NCI-H2107 treated with DMSO at 0.1 percent for 48 hours (cell line): ENCODE measurements at regions not wholly inside any gene's neighbourhood (a gene's known extent, or its start where the extent isn't known, plus 50 kb on each side); places are given as distances from the start of the nearest gene placed in this dataset.
"Not testable (repeated sequence)": the region's sequence is repeated elsewhere in the genome, so short reads cannot be mapped to it uniquely, and the experiment has no call there.

Experiments
- DNase-seq: peaks from one replicate; lab custom pipeline; 2025; ENCODE audit not compliant: unreplicated experiment; lab: John Stamatoyannopoulos, UW

DNA sequence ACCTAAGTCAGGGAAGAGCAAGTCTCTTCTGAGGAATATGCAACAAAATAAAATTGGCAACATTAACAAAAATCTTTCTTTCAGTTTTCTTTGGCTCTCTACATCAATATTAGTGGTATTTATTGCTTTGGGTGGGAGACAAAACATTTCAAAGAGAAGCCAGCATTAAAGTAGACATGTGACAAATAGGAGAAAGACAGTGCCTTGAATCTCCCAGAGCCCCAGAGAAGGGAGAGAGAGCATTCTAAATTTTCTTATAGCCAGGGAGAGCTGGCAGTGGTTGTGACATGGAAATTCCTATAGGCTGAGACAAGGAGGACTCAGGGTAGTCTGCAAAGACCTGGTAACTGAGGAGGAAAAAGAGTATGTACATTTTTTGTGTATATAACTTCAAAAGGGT, 79.4 kb upstream of the NREP start:
- no peak for DNase-seq

DNA sequence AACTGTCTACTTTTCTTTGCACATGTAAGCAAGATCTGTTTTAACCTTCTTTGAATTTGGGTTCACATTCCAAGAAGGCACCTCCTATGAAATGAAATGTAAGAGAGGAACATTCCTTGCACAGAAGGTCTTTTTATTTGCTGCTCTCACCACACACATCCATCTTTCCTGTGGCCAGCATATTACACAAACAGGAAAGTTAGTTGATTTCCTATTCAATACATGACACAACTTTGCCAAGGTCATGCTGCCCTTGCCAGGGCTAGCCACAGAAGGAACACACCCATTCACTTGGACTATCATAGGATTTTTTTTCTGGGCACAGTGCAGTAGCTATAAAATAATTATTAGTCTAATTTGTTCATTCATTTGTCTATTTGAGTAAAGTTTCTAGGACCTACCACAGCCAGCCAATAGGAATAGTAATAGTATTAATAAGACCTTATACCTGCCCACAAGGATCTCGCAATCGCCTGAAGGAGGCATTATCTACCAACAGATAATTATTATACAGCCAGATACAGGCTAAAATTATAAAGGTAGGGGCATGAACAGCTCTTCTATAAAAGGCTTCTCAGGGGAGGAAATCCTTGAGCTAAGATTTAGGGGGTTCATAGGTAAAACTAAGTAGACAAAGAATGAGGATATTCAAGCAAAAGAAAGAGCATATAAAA, 78.1 kb upstream of the NREP start:
- DNase-seq: no peak

DNA sequence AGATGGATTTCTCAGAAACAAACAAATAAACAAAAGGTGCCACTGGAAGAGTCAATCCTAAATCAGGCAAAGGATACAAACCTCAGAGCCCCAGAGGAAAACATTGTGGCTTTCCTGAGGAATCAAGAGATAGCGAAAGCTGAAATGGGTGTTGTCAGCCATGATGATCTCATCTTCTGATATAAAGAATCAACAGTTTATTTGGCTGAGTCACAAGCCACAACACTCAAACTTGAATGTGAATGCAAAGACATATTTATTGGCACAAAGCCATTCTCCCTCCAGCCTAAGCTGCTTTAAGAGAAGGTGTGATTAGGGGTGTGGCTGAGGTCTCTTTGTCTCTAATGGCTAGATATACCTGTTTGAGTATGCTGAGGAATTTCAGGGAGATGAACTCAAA, 73.3 kb upstream of the NREP start:
- DNase-seq: peak; percentile 15

- no peak for DNase-seq
These were observed 72.7 kb upstream of the NREP start for GRCh38 chr5:111829701-111830100.

DNA sequence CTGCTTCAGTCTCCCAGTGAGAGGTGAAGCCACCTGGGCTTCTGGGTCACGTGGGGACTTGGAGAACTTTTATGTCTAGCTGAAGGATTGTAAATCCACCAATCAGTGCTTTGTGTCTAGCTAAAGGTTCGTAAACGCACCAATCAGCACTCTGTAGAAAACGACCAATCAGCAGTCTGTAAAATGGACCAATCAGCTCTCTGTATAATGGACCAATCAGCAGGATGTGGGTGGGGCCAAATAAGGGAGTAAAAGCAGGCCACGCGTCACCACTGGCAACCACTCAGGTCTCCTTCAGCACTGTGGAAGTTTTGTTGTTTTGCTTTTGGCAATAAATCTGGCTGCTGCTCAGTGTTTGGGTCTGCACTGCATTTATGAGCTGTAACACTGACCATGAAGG, 69.1 kb upstream of the NREP start:
- DNase-seq: no peak

DNA sequence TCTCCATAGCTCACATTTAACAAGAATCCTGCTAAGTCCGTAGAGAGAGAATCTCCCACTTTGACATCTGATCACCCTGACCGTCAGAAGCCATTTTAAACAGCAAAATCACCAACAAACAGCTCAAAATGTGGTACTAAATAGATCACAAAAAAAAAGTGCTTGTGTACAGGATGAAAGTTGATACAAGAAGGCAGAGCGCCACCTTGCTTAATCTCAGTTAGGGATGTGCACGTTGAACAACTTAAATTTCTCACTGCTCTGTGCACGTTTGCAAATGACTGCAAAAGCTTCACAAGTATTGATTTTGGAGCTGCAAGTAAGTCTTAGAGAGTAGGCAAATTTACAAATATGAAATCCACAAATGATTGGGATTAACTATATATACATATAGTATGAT, 63.1 kb upstream of the NREP start:
- DNase-seq: no peak

DNA sequence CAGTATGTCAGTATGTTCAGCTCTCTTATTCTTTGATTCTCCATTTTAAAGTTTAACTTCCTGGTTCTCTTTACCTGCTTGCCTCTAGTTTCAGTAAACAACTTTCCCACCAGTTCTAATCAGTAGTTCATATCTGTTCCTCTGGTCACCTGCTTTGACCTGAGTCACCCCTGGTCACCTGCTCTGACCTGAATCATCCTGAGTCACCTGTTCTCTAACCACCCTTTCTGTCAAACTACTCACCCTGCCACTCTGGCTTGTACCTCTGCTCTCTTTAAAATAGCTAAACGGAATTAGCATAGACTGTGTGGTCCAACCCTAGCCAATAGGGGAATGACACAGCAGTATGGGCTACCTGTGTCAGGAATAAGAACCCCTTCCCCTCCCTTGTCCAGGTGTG, 62.0 kb upstream of the NREP start:
- not testable (repeated sequence) for DNase-seq

- DNase-seq: no peak
These were observed 56.5 kb upstream of the NREP start for GRCh38 chr5:111813537-111813936.

DNA sequence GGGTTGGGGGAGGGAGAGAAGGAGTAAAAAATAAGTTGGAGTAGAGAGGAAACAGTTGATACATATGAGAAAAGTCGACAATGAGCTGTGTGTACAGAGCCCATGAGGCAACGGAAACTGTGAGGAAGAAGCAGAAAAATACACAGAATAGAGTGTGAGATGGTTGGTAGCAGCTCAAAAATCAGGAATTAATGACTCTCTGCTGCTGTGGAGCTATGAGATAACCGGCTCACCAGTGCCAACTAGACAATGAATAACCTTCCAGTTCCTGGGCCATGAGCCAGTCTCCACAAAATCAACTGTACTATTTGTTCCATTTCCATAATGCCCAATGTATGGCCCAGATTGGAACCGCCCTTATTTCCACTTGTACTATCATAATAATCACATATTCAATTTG, 53.1 kb upstream of the NREP start:
- DNase-seq: no peak
